Liver (tissue), 8 donors: ENCODE measurements at regions not wholly inside any gene's neighbourhood (a gene's known extent, or its start where the extent isn't known, plus 50 kb on each side); places are given as distances from the start of the nearest gene placed in this dataset.

ENCODE experiments used
- DNase-seq: peaks from one replicate; pipeline ENCODE4 v3.0.0-alpha.2; 2017; ENCODE audit warnings: low spot score
- H3K27ac ChIP-seq, 2 donors: one replicate each; pipeline ENCODE4 v1.7.0; 2013; ENCODE audit warnings: inconsistent platforms in 2 of 2, low read length in 2 of 2, control low read depth in 1 of 2, low read depth in 1 of 2, mild to moderate bottlenecking in 1 of 2
- H3K27me3 ChIP-seq, 4 donors: one replicate each; pipeline versions ENCODE4 v1.6.1 to v1.7.0; 2013; ENCODE audit warnings: low read length in 3 of 4, inconsistent platforms in 1 of 4, mild to moderate bottlenecking in 1 of 4, moderate library complexity in 1 of 4; ENCODE audit not compliant: control insufficient read depth in 4 of 4, insufficient read depth in 4 of 4
- H3K36me3 ChIP-seq, 4 donors: one replicate each; pipeline versions ENCODE4 v1.6.1 to v1.7.0; 2013; ENCODE audit warnings: low read length in 3 of 4, mild to moderate bottlenecking in 3 of 4, low read depth in 1 of 4, moderate library complexity in 1 of 4; ENCODE audit not compliant: control insufficient read depth in 4 of 4, insufficient read depth in 3 of 4
- H3K4me1 ChIP-seq, 4 donors: one replicate each; pipeline versions ENCODE4 v1.6.1 to v1.7.0; 2013; ENCODE audit warnings: low read length in 3 of 4, mild to moderate bottlenecking in 3 of 4, moderate library complexity in 1 of 4; ENCODE audit not compliant: control insufficient read depth in 4 of 4, insufficient read depth in 4 of 4
- H3K4me3 ChIP-seq, 3 donors: one replicate each; pipeline versions ENCODE4 v1.6.1 to v1.7.0; 2013; ENCODE audit warnings: low read length in 3 of 3, control low read depth in 1 of 3, low read depth in 1 of 3, mild to moderate bottlenecking in 1 of 3
- H3K9ac ChIP-seq, 2 donors: one replicate each; pipeline ENCODE4 v1.7.0; 2013; ENCODE audit warnings: low read length in 2 of 2, mild to moderate bottlenecking in 2 of 2, moderate library complexity in 2 of 2, control low read depth in 1 of 2, low read depth in 1 of 2
- H3K9me3 ChIP-seq, 4 donors: one replicate each; pipeline versions ENCODE4 v1.6.1 to v1.7.0; 2013; ENCODE audit warnings: low read length in 3 of 4; ENCODE audit not compliant: control insufficient read depth in 4 of 4
- CTCF ChIP-seq: fragments of 150-350 bp; IDR thresholded peaks from 2 replicates; pipeline ENCODE4 v1.5.1; 2017; ENCODE audit warnings: improper control_type of control experiment, low read depth, low read length; ENCODE audit not compliant: missing input control
- EGR1 ChIP-seq, 2 donors: IDR thresholded peaks; 2 replicates each; pipeline ENCODE4 v1.6.1; 2016 to 2018; ENCODE audit warnings: antibody characterized with exemption in 2 of 2, low read depth in 2 of 2
- FOXA2 ChIP-seq: IDR thresholded peaks from 2 replicates; pipeline ENCODE4 v1.6.1; 2016; ENCODE audit warnings: antibody characterized with exemption
- GABPA ChIP-seq, 2 donors: IDR thresholded peaks in 1 of 2; conservative IDR thresholded peaks in 1 of 2; 2 replicates each; pipeline ENCODE4 v1.6.1; 2016; ENCODE audit warnings: antibody characterized with exemption in 2 of 2, mild to moderate bottlenecking in 1 of 2, moderate library complexity in 1 of 2
- HNF4A ChIP-seq, 2 donors: conservative IDR thresholded peaks; 2 replicates each; pipeline ENCODE4 v1.6.1; 2016; ENCODE audit warnings: antibody characterized with exemption in 2 of 2, mild to moderate bottlenecking in 2 of 2
- HNF4G ChIP-seq: IDR thresholded peaks from 2 replicates; pipeline ENCODE4 v1.6.1; 2016; ENCODE audit warnings: antibody characterized with exemption
- NR2F2 ChIP-seq: IDR thresholded peaks from 2 replicates; pipeline ENCODE4 v1.6.1; 2016; ENCODE audit warnings: antibody characterized with exemption
- RAD21 ChIP-seq, 2 donors: IDR thresholded peaks; 2 replicates each; pipeline ENCODE4 v1.6.1; 2016; ENCODE audit warnings: antibody characterized with exemption in 2 of 2, mild to moderate bottlenecking in 2 of 2
- REST ChIP-seq: IDR thresholded peaks from 2 replicates; pipeline ENCODE4 v1.6.1; 2016; ENCODE audit warnings: antibody characterized with exemption, mild to moderate bottlenecking
- RXRA ChIP-seq, 2 donors: IDR thresholded peaks; 2 replicates each; pipeline ENCODE4 v1.6.1; 2017 to 2018; ENCODE audit warnings: antibody characterized with exemption in 2 of 2, mild to moderate bottlenecking in 1 of 2
- SP1 ChIP-seq: IDR thresholded peaks from 2 replicates; pipeline ENCODE4 v1.6.1; 2018; ENCODE audit warnings: antibody characterized with exemption, mild to moderate bottlenecking
- YY1 ChIP-seq: IDR thresholded peaks from 2 replicates; pipeline ENCODE4 v1.6.1; 2016; ENCODE audit warnings: antibody characterized with exemption, mild to moderate bottlenecking
- ZBTB33 ChIP-seq: IDR thresholded peaks from 2 replicates; pipeline ENCODE4 v1.6.1; 2016; ENCODE audit warnings: antibody characterized with exemption
- WGBS: extraction: QIAGEN DNeasy Blood & Tissue Kit; methylation state at CpG from one replicate; pipeline ENCODE4 v1.1.7; 2013; 5-methylcytosine and 5-hydroxymethylcytosine counted together
- TF ChIP-seq, protein P1 (sequence below): IDR thresholded peaks from 2 replicates; pipeline ENCODE4 v1.6.1; 2016; ENCODE audit warnings: antibody characterized with exemption
- TF ChIP-seq, protein P2 (sequence below): IDR thresholded peaks from 2 replicates; pipeline ENCODE4 v1.6.1; 2016; ENCODE audit warnings: antibody characterized with exemption
- donor health status: healthy.
- donor health status: healthy.
- donor health status: healthy.
- donor health status: healthy.
- donor health status: healthy.

DNA sequence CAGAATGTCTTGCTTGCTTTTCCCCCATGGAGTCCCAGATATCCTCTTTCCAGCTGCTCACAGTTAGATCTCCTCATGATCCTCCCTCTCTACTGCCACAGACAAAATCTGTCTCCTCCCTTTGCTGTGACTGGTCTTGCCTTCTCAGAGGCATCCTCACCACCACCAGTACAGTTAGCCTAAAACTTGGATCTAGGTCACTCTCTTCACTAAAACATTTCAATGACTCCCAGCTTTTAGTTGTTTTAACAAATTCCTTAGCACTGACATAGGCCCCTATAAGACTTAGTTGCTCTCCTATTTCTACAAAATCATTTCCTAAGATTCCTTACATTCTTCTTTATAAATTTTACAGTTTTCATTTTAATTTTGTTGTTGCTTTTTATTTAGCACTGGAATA is 734.2 kb upstream of the CHAC2 start:
- H3K4me3 ChIP-seq = no peak overlapping the region
- H3K27me3 ChIP-seq = no peaks in the 10 kb centered on the region
- no peaks in the 10 kb centered on the region for H3K36me3 ChIP-seq
- no peak for DNase-seq
- TF ChIP-seq, protein P1, sequence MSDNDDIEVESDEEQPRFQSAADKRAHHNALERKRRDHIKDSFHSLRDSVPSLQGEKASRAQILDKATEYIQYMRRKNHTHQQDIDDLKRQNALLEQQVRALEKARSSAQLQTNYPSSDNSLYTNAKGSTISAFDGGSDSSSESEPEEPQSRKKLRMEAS = no peak
- TF ChIP-seq NR2F2 (no peak), ZBTB33 (no peak), GABPA (IDR thresholded peaks at IDR 0.05 in 1 of 2, conservative IDR thresholded peaks at IDR 0.05 in 1 of 2) (no peak), FOXA2 (no peak), RAD21 (IDR thresholded peaks at IDR 0.05) (no peak), REST (no peak), HNF4A (conservative IDR thresholded peaks at IDR 0.05) (no peak), EGR1 (IDR thresholded peaks at IDR 0.05; ENCODE audit: low read depth in 2 of 2) (no peak), CTCF (no peak)
- TF ChIP-seq, protein P2, sequence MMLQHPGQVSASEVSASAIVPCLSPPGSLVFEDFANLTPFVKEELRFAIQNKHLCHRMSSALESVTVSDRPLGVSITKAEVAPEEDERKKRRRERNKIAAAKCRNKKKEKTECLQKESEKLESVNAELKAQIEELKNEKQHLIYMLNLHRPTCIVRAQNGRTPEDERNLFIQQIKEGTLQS = no peak
- H3K9ac ChIP-seq = no peak overlapping the region
- H3K4me1 ChIP-seq = no peaks in the 10 kb centered on the region
- no peaks in the 10 kb centered on the region for H3K9me3 ChIP-seq
- no peak overlapping the region for H3K27ac ChIP-seq

GRCh38 chr2:53028746-53029423 is 738.7 kb upstream of the CHAC2 start:
- no peak overlapping the region for H3K9ac ChIP-seq
- no peak overlapping the region for H3K27ac ChIP-seq
- WGBS = 80% methylated on average over 6 of the region's 6 CpGs
- H3K27me3 ChIP-seq = no peaks in the 10 kb centered on the region
- no peaks in the 10 kb centered on the region for H3K9me3 ChIP-seq
- TF ChIP-seq RXRA (IDR thresholded peaks at IDR 0.05) (no peak), HNF4A (conservative IDR thresholded peaks at IDR 0.05) (no peak), SP1 (no peak), HNF4G (no peak), FOXA2 (no peak), YY1 (no peak)
- TF ChIP-seq, protein P2 = no peak
- TF ChIP-seq, protein P1 = no peak
- no peak for DNase-seq
- no peaks in the 10 kb centered on the region for H3K36me3 ChIP-seq
- H3K4me3 ChIP-seq = no peak overlapping the region
- H3K4me1 ChIP-seq = no peaks in the 10 kb centered on the region
